ENCODE measurements at regions not wholly inside any gene's neighbourhood (a gene's known extent, or its start where the extent isn't known, plus 50 kb on each side); places are given as distances from the start of the nearest gene placed in this dataset.

- Histone ChIP-seq H3K4me1 (ENCODE audit: control insufficient read depth, insufficient read depth, low read length) (no peaks in the 10 kb centered on the region), H3K27ac (ENCODE audit: low read length) (no peak overlapping the region), H3K4me3 (ENCODE audit: low read length) (no peak overlapping the region), H3K36me3 (ENCODE audit: control insufficient read depth, insufficient read depth, low read length) (no peaks in the 10 kb centered on the region), H3K9me3 (ENCODE audit: control insufficient read depth, insufficient read depth, low read length) (peaks cover 4% of the 10 kb centered on the region; the same call in 1 of the 2 replicates), H3K27me3 (ENCODE audit: control insufficient read depth, insufficient read depth, low read length) (no peaks in the 10 kb centered on the region)
- no CpG with 5 or more reads among the region's 1 CpG for WGBS (ENCODE audit: insufficient coverage, insufficient read length)
- DNase-seq (ENCODE audit: low read depth, low spot score) = no peak
Observed at GRCh38 chr6:90916968-90917367, 330.1 kb upstream of the MAP3K7 start.

- no peak for DNase-seq (ENCODE audit: low read depth, low spot score)
- Histone ChIP-seq H3K27me3 (ENCODE audit: control insufficient read depth, insufficient read depth, low read length) (no peaks in the 10 kb centered on the region), H3K4me3 (ENCODE audit: low read length) (no peak overlapping the region), H3K36me3 (ENCODE audit: control insufficient read depth, insufficient read depth, low read length) (no peaks in the 10 kb centered on the region), H3K27ac (ENCODE audit: low read length) (no peak overlapping the region), H3K9me3 (ENCODE audit: control insufficient read depth, insufficient read depth, low read length) (peaks cover 4% of the 10 kb centered on the region; the same call in 1 of the 2 replicates), H3K4me1 (ENCODE audit: control insufficient read depth, insufficient read depth, low read length) (no peaks in the 10 kb centered on the region)
- no CpG with 5 or more reads among the region's 5 CpGs for whole genome bisulfite sequencing (ENCODE audit: insufficient coverage, insufficient read length)
Observed at GRCh38 chr6:90915224-90915915, 328.5 kb upstream of the MAP3K7 start.

- Histone ChIP-seq H3K4me3 (ENCODE audit: low read length) (no peak overlapping the region), H3K9me3 (ENCODE audit: control insufficient read depth, insufficient read depth, low read length) (peaks cover 4% of the 10 kb centered on the region; the same call in 1 of the 2 replicates), H3K27me3 (ENCODE audit: control insufficient read depth, insufficient read depth, low read length) (no peaks in the 10 kb centered on the region), H3K36me3 (ENCODE audit: control insufficient read depth, insufficient read depth, low read length) (no peaks in the 10 kb centered on the region), H3K4me1 (ENCODE audit: control insufficient read depth, insufficient read depth, low read length) (no peaks in the 10 kb centered on the region), H3K27ac (ENCODE audit: low read length) (no peak overlapping the region)
- DNase-seq (ENCODE audit: low read depth, low spot score) = no peak
- no CpG with 5 or more reads among the region's 2 CpGs for WGBS (ENCODE audit: insufficient coverage, insufficient read length)
Observed at GRCh38 chr6:90914312-90914711, 327.4 kb upstream of the MAP3K7 start.

DNA sequence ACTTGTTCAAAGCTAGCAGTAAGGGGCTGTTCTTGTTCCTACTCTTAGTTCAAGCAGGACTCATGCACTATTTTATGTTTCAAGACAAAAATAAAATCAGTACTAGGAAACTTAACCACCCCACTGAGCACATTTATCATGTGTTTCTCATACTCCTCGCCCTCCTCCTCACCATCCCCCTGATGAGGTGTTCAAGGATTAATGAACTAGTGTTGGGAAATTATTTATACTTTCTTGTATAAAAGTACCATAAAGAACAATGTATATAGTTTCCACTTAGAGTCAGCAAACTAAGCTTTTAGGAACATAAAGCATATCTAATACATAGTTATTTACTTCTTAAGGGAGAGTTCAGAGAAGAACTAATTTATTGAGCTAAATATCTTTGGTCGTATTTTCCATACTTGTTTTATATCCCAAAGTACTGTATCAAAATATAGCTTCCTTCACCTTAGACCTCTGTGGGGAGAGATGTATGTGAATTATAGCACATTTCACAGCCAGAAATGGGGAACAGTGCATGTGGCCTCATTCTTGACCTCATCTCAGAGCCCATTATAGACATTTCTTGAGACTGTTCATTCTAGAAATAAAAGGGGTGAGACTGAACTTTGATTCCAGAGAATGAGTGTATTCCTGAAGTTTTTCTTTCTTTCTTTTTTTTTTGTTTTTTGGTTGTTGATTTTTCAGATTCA is 326.5 kb upstream of the MAP3K7 start:
- no peaks in the 10 kb centered on the region for H3K36me3 ChIP-seq (ENCODE audit: control insufficient read depth, insufficient read depth, low read length)
- H3K27ac ChIP-seq (ENCODE audit: low read length) = no peak overlapping the region
- no peak for DNase-seq (ENCODE audit: low read depth, low spot score)
- no CpG with 5 or more reads among the region's 2 CpGs for WGBS (ENCODE audit: insufficient coverage, insufficient read length)
- no peak overlapping the region for H3K4me3 ChIP-seq (ENCODE audit: low read length)
- no peaks in the 10 kb centered on the region for H3K27me3 ChIP-seq (ENCODE audit: control insufficient read depth, insufficient read depth, low read length)
- peaks cover 4% of the 10 kb centered on the region; the same call in 1 of the 2 replicates for H3K9me3 ChIP-seq (ENCODE audit: control insufficient read depth, insufficient read depth, low read length)
- no peaks in the 10 kb centered on the region for H3K4me1 ChIP-seq (ENCODE audit: control insufficient read depth, insufficient read depth, low read length)

GRCh38 chr6:90911642-90912041 is 324.8 kb upstream of the MAP3K7 start:
- Histone ChIP-seq H3K36me3 (ENCODE audit: control insufficient read depth, insufficient read depth, low read length) (no peaks in the 10 kb centered on the region), H3K4me3 (ENCODE audit: low read length) (no peak overlapping the region), H3K27ac (ENCODE audit: low read length) (no peak overlapping the region), H3K4me1 (ENCODE audit: control insufficient read depth, insufficient read depth, low read length) (no peaks in the 10 kb centered on the region), H3K27me3 (ENCODE audit: control insufficient read depth, insufficient read depth, low read length) (no peaks in the 10 kb centered on the region), H3K9me3 (ENCODE audit: control insufficient read depth, insufficient read depth, low read length) (peaks cover 4% of the 10 kb centered on the region; the same call in 1 of the 2 replicates)
- no CpG with 5 or more reads among the region's 1 CpG for WGBS (ENCODE audit: insufficient coverage, insufficient read length)
- DNase-seq (ENCODE audit: low read depth, low spot score) = no peak

DNA sequence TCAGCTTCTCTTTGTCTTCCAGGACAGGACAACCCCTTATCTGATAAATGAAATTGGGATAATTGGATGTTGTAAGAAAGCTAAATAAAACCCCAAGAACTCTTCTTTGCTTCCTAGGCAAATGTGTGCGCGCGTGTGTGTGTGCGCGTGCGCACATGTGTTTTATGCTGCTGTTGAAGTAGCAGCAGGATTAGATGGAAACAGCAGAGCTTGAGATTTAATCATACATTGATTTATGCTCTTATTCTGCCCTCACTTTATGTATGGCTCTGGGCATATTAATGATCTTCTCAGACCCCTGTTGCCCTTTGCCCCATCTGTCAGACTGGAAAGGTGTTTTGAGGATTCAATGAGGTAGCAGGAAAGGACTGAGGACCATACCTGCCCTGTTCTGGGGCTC is 324.0 kb upstream of the MAP3K7 start:
- no CpG with 5 or more reads among the region's 6 CpGs for WGBS (ENCODE audit: insufficient coverage, insufficient read length)
- Histone ChIP-seq H3K27ac (ENCODE audit: low read length) (no peak overlapping the region), H3K4me3 (ENCODE audit: low read length) (no peak overlapping the region), H3K9me3 (ENCODE audit: control insufficient read depth, insufficient read depth, low read length) (peaks cover 4% of the 10 kb centered on the region; the same call in 1 of the 2 replicates), H3K4me1 (ENCODE audit: control insufficient read depth, insufficient read depth, low read length) (no peaks in the 10 kb centered on the region), H3K36me3 (ENCODE audit: control insufficient read depth, insufficient read depth, low read length) (no peaks in the 10 kb centered on the region), H3K27me3 (ENCODE audit: control insufficient read depth, insufficient read depth, low read length) (no peaks in the 10 kb centered on the region)
- no peak for DNase-seq (ENCODE audit: low read depth, low spot score)

DNA sequence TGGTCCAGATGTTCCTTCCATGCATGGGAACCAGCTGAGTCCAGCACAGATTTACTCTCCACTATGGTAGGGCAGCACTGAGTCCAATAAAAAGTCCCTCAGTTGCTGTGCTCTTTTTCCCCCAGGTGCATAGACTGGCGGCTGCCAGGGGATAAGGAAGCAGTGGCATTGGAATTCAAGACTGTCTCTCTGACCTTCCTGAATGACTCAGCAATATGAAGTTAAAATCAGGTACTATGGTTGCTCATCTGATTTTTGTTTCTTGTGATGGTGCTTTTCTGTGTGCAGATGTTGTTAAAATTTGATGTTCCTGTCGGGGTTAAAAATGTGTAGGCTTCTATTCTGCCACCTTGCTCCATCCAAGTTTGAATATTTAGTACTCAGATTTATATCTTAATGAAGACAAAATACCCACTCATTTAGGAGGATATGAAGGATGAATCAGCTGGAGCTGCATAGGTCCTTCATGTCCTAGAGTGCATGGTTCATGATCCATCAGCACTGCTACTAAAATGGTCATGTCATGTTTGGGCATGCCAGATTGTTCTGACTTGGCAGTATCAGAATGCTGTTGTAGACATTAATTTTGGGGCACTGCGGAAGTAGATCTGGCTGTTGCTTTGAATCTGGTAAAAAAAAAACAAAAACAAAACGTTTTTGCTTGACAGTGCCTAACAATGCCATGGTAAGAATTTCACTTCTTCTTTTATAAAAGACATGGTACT is 321.2 kb upstream of the MAP3K7 start:
- Histone ChIP-seq H3K27ac (ENCODE audit: low read length) (no peak overlapping the region), H3K4me1 (ENCODE audit: control insufficient read depth, insufficient read depth, low read length) (no peaks in the 10 kb centered on the region), H3K4me3 (ENCODE audit: low read length) (no peak overlapping the region), H3K27me3 (ENCODE audit: control insufficient read depth, insufficient read depth, low read length) (no peaks in the 10 kb centered on the region), H3K9me3 (ENCODE audit: control insufficient read depth, insufficient read depth, low read length) (no peaks in the 10 kb centered on the region), H3K36me3 (ENCODE audit: control insufficient read depth, insufficient read depth, low read length) (no peaks in the 10 kb centered on the region)
- DNase-seq (ENCODE audit: low read depth, low spot score) = no peak
- no CpG with 5 or more reads among the region's 4 CpGs for WGBS (ENCODE audit: insufficient coverage, insufficient read length)

DNA sequence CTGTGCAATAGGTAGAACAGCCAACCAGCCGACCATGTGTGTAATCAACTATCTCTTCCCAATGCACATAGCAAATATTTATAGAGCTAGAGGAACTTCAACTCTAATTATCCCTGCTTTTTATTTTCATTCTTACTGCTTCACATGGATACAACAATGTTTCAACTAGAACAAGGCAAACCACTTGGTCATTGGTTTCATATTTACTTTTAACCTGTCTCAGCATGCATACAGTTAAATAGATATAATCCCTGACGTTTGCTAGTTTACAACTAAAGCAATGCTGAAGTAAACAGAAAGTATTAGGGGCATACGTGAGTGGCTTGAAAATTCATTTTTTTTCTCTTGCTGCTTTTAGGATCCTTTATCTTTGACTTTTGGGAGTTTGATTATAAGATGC is 318.5 kb upstream of the MAP3K7 start:
- Histone ChIP-seq H3K36me3 (ENCODE audit: control insufficient read depth, insufficient read depth, low read length) (no peaks in the 10 kb centered on the region), H3K27me3 (ENCODE audit: control insufficient read depth, insufficient read depth, low read length) (no peaks in the 10 kb centered on the region), H3K27ac (ENCODE audit: low read length) (no peak overlapping the region), H3K4me3 (ENCODE audit: low read length) (no peak overlapping the region), H3K4me1 (ENCODE audit: control insufficient read depth, insufficient read depth, low read length) (no peaks in the 10 kb centered on the region), H3K9me3 (ENCODE audit: control insufficient read depth, insufficient read depth, low read length) (no peaks in the 10 kb centered on the region)
- no peak for DNase-seq (ENCODE audit: low read depth, low spot score)
- WGBS (ENCODE audit: insufficient coverage, insufficient read length) = no CpG with 5 or more reads among the region's 3 CpGs

GRCh38 chr6:90900034-90900433 is 313.2 kb upstream of the MAP3K7 start:
- Histone ChIP-seq H3K27ac (ENCODE audit: low read length) (no peak overlapping the region), H3K27me3 (ENCODE audit: control insufficient read depth, insufficient read depth, low read length) (no peaks in the 10 kb centered on the region), H3K9me3 (ENCODE audit: control insufficient read depth, insufficient read depth, low read length) (no peaks in the 10 kb centered on the region), H3K4me1 (ENCODE audit: control insufficient read depth, insufficient read depth, low read length) (no peaks in the 10 kb centered on the region), H3K36me3 (ENCODE audit: control insufficient read depth, insufficient read depth, low read length) (no peaks in the 10 kb centered on the region), H3K4me3 (ENCODE audit: low read length) (no peak overlapping the region)
- DNase-seq (ENCODE audit: low read depth, low spot score) = no peak
- no CpG with 5 or more reads among the region's 2 CpGs for WGBS (ENCODE audit: insufficient coverage, insufficient read length)

DNA sequence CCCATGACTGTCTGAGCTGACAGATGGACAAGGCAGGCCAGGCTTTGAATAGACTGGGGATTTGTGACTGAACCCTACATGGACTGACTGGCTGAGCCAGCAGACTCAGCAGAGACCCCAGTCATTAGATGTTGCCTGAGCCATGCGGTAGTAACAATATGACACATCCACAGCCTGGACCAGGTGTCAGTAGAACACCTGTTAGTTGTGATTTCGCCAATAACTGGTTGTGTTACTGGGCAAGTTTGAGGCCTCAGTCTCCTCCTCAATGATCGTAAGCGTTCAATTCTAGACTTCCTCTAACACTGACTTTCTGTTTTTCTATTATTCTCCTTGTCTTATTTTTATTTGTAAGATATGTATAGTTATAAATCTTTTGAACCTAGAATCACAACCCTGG is 311.9 kb upstream of the MAP3K7 start:
- DNase-seq (ENCODE audit: low read depth, low spot score) = no peak
- Histone ChIP-seq H3K4me3 (ENCODE audit: low read length) (no peak overlapping the region), H3K27ac (ENCODE audit: low read length) (no peak overlapping the region), H3K9me3 (ENCODE audit: control insufficient read depth, insufficient read depth, low read length) (no peaks in the 10 kb centered on the region), H3K36me3 (ENCODE audit: control insufficient read depth, insufficient read depth, low read length) (no peaks in the 10 kb centered on the region), H3K4me1 (ENCODE audit: control insufficient read depth, insufficient read depth, low read length) (no peaks in the 10 kb centered on the region), H3K27me3 (ENCODE audit: control insufficient read depth, insufficient read depth, low read length) (no peaks in the 10 kb centered on the region)
- no CpG with 5 or more reads among the region's 4 CpGs for WGBS (ENCODE audit: insufficient coverage, insufficient read length)

All from iPS DF 6.9 (cell line).